ENCODE measurements at regions not wholly inside any gene's neighbourhood (a gene's known extent, or its start where the extent isn't known, plus 50 kb on each side); places are given as distances from the start of the nearest gene placed in this dataset.

GRCh38 chr6:14754751-14755513, 490.9 kb upstream of the JARID2 start:
- H3K9me3 ChIP-seq = no peaks in the 10 kb centered on the region
- ATAC-seq (no peak), DNase-seq (no peak)
- H3K4me3 ChIP-seq = no peak overlapping the region
- H3K4me1 ChIP-seq = peaks cover 0 to 29% (median 0%) of the 10 kb centered on the region in 9 donors
- H3K27me3 ChIP-seq = no peaks in the 10 kb centered on the region
- 94% methylated on average over 22 of the region's 22 CpGs for WGBS, 2 donors
- intact Hi-C loops (cut with DNase I) = no loop called here
- no peak for TF ChIP-seq CTCF (IDR thresholded peaks at IDR 0.05)
- no peak overlapping the region for H3K27ac ChIP-seq
- no peaks in the 10 kb centered on the region for H3K36me3 ChIP-seq

GRCh38 chr6:14756340-14756739, 489.5 kb upstream of the JARID2 start:
- no peak for TF ChIP-seq CTCF (IDR thresholded peaks at IDR 0.05)
- DNase-seq = no peak
- peaks cover 0 to 29% (median 0%) of the 10 kb centered on the region in 9 donors for H3K4me1 ChIP-seq
- H3K4me3 ChIP-seq = no peak overlapping the region
- no peaks in the 10 kb centered on the region for H3K27me3 ChIP-seq
- WGBS, 2 donors = 94 to 97% methylated on average over 3 of the region's 3 CpGs
- no peak overlapping the region for H3K27ac ChIP-seq
- no peaks in the 10 kb centered on the region for H3K36me3 ChIP-seq
- intact Hi-C loops (cut with DNase I) = no loop called here
- no peak for ATAC-seq
- H3K9me3 ChIP-seq = no peaks in the 10 kb centered on the region

- no peak for ATAC-seq
- Histone ChIP-seq H3K36me3 (no peaks in the 10 kb centered on the region), H3K27ac (peak overlapping the region in 1 of 10 donors; percentile 51), H3K4me1 (peaks cover 0 to 29% (median 0%) of the 10 kb centered on the region in 9 donors), H3K27me3 (no peaks in the 10 kb centered on the region), H3K9me3 (no peaks in the 10 kb centered on the region), H3K4me3 (no peak overlapping the region)
- no peak for TF ChIP-seq CTCF (IDR thresholded peaks at IDR 0.05)
- WGBS, 2 donors = 97 to 100% methylated on average over 1 of the region's 1 CpG
- no peak for DNase-seq
- intact Hi-C loops (cut with DNase I) = no loop called here
Observed at GRCh38 chr6:14757014-14757413, 488.9 kb upstream of the JARID2 start.

GRCh38 chr6:14757418-14757817, 488.5 kb upstream of the JARID2 start:
- intact Hi-C loops (cut with DNase I) = no loop called here

More at GRCh38 chr6:14757418-14757817, 488.5 kb upstream of the JARID2 start:
- no peak for TF ChIP-seq CTCF (IDR thresholded peaks at IDR 0.05)
- ATAC-seq (peak in 3 of 8 donors; percentile 27 to 49 (median 46)), DNase-seq (no peak)
- H3K4me1 ChIP-seq = peaks cover 0 to 29% (median 0%) of the 10 kb centered on the region in 9 donors
- no peaks in the 10 kb centered on the region for H3K9me3 ChIP-seq
- H3K27ac ChIP-seq = peak overlapping the region in 1 of 10 donors; percentile 51
- WGBS, 2 donors = 89 to 92% methylated on average over 1 of the region's 1 CpG
- H3K4me3 ChIP-seq = no peak overlapping the region
- no peaks in the 10 kb centered on the region for H3K27me3 ChIP-seq
- no peaks in the 10 kb centered on the region for H3K36me3 ChIP-seq
